Fibroblast of skin of right biceps (primary cell): ENCODE measurements at regions not wholly inside any gene's neighbourhood (a gene's known extent, or its start where the extent isn't known, plus 50 kb on each side); places are given as distances from the start of the nearest gene placed in this dataset.
A peak's percentile ranks its signal among the peaks of the same experiment; 100 is the strongest.
"Not testable (repeated sequence)": the region's sequence is repeated elsewhere in the genome, so short reads cannot be mapped to it uniquely, and the experiment has no call there.

Source experiments
- DNase-seq: peaks from one replicate; pipeline ENCODE4 v3.0.0-alpha.2; 2013

DNA sequence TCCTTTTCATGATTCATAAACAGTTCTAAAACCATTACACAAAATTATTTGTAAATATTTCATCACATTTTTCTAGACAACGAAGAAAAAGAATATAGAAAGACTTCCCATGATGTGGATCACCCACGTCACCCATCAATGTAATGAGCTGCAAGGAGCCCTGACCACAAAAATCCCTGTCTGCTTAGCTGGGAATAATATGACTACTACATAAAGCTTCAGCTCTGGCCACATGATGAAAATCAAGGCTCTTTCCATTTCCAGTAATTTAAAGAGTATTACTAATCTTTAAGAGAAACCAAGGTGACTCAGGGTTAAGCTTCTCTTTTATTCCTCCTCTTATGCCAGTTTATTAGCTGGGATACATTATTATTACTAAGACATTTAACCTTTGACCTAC is 180.8 kb upstream of the CACNA2D1 start:
- peak; percentile 96 for DNase-seq

DNA sequence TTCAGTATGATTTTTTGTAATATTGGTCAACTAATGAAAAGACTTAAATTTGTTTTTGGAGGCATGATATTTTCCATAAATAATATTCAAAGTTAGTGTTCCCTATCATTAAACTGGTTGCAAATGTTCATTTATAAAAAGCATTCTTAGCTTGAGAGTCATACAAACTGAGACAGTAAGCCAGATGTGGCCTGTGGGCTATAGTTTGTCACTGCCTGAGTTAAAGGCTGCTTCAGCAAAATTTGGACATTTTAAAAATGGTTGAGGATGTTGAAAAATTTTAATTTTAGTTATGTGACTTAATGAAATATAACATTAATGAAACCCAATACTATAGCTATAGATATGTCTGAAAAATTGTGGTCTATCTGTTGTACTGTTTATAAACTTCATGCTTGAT is 180.2 kb upstream of the CACNA2D1 start:
- DNase-seq = peak; percentile 53

DNA sequence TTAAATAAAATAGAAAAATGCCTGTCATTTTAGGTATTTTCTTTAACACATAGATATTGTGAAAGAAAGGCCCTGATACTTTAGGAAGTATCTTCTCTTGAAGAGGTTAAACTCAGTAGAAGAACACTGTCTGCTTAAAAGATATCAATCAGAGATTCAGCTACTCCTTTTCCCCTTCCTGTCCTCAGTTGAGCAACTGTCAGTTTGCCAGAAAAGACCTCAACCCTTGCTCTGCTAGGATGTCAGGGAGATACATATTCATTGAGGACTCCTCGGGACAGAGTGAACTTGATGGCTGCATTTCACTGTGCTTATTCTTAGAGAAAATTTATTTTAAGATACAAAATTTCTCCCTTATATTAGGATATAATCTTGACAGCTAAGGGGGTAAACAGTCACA is 173.6 kb upstream of the CACNA2D1 start:
- DNase-seq = no peak

DNA sequence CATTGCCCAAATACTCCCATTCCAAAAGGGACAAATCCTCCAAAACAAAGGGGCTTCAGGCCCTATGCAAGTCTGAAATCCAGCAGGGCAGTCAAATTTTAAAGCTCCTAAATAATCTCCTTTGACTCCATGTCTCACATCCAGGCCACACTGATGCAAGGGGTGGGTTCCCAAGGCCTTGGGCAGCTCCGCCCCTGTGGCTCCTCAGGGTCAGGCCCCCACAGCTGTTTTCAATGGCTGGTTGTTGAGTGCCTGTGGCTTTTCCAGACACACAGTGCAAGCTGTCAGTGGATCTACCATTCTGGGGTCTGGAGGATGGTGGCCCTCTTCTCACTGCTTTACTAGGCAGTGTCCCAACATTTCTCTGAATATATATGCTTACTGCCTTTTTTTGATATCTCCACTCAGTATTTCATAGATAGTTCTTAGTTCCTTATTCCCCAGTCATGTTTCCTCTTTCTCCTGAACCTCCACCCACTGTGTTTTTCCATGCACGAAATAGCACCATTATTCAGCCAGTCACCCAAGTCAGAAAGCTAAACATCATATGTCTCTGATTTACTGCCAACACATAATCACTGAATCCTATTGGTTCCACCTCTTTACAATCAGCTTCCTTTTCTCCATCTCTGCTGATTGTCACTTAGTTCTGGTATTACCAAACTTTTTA is 172.6 kb upstream of the CACNA2D1 start:
- DNase-seq = no peak

DNA sequence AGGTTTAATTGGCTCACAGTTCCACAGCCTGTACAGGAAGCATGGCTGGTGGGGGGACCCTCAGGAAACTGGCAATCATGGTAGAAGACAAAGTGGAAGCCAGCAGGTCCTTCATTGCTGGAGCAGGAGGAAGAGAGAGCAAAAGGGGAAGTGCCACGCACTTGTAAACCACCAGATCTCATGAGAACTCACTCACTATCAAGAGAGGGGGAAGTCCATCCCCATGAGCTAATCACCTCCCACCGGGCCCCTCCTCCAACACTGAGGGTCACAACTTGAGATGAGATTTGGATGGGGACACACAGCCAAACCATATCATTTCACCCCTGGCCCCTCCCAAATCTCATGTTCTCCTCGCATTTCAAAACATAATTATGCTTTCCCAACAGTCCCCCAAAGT is 171.9 kb upstream of the CACNA2D1 start:
- no peak for DNase-seq

DNA sequence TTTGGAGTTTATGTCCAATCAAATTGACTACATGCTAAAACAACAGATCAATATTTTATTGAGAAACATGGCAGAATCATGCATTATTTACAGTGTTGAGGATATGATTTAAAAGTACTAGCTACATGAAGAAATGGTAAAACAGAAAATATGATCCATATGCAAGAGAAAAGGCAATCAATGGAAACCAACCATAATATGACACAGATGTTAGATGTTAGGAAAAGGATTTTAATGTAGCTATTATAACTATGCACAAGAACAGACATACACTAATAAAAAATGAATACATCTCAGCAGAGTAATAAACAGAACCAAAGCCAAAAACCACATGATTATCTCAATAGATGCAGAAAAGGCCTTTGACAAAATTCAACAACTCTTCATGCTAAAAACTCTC is 166.2 kb upstream of the CACNA2D1 start:
- no peak for DNase-seq

DNA sequence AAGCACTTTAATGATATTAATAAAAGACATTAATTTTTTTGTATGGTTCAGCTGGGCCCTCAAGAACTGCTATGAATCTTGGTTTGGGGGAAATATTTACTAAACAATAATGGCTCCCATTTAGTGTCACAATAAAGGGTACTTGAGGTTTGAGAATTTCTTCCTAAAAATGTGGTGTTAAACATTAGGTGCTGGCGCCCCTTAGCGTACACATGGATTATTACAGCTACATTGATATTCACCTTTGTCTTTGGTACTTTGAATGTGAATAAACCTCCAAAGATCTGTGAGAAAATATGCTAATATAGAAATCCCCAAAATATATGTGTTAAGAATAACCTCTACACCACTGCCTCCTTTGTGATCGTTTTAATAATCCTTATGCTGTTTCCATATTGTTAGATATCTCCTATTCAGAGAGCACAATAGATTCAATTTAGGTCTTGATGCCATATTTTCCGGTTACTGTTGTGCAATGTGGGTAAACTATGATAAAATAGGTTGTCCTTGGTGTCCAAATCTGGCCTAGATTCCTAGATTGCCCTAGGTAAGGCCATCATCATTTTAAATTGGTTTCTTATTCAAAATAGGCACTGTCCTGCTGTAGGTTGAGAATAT is 161.8 kb upstream of the CACNA2D1 start:
- peak; percentile 19 for DNase-seq

DNA sequence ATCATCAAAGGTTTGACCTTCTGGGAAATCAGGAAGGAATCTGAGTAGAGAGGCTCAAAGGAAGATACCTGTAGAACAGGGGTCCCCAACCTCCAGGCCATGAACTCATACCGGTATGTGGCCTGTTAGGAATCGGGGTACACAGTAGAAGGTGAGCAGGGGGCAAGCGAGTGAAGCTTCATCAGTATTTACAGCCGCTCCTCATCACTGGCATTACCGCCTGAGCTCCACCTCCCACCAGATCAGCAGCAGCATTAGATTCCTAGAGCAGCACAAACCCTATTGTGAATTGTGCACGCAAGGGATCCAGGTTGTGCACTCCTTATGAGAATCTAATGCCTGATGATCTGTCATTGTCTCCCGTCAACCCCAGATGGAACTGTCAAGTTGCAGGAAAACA is 158.5 kb upstream of the CACNA2D1 start:
- DNase-seq = no peak

DNA sequence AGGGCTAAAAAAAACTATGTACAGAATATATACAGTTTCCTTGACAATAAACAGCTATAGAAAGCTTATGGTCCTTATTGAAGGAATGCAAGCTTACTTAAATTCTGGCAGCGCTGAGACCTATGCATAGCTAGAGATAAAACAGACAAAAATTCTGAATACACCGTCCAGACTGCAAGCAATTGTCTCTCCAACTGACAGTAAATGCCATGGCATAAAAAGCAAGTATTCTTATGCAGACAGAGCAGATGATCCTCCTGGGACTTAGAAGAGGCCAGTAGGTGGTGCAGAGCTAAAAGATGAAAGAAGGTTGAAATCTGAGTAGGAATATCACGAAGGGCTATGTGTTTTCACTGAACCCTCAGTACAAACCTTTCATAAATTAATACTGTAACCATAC is 157.0 kb upstream of the CACNA2D1 start:
- DNase-seq = no peak

DNA sequence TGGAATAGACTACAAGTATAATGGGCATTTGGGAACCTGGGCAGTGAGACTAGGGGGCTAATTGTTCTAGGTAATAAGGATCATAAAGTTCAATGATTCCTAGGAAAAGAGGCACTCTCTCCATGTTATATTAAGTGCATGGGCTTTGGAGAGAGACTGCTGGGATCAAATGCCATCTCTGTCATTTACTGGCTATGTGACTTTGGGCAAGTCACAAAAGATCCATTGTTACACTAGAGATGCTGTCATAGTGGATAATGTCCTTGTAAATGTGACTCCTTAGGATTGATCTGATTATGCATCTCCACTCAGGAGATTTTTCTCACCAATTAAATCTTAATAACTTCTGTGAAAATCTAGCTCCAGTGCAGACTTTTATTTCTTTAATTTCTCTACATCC is 156.3 kb upstream of the CACNA2D1 start:
- no peak for DNase-seq

DNA sequence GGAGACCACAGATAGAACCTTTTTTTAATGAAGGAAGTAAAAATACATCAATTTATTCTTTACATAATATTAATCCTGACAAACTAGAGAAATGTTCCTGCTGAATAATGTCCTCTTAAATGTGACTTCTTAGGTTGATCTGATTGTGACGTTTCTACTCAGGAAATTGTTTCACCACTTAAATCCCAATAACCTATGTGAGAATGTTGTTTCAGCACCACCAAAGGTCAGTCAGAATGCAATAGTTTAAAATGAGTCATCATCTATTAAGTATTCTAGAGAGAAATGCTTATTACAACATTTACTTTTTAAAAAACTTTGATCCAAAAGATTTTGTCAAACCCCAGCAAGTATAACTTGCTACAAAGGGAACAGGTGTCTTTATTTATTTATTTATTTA is 155.4 kb upstream of the CACNA2D1 start:
- peak; percentile 37 for DNase-seq

DNA sequence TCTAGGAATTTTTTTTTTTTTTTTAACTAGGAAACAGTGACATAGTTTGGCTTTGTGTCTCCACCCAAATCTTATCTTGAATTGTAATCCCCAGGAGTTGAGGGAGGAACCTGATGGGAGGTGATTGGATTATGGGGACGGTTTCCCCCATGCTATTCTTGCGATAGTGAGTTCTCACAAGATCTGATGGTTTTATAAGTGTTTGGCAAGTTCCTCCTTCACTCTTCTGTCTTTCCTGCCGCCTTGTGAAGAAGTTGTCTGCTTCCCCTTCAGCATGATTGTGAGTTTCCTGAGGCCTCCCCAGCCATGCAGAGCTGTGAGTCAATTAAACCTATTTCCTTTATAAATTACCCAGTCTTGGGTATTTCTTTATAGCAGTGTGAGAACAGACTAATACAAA is 152.2 kb upstream of the CACNA2D1 start:
- not testable (repeated sequence) for DNase-seq

DNA sequence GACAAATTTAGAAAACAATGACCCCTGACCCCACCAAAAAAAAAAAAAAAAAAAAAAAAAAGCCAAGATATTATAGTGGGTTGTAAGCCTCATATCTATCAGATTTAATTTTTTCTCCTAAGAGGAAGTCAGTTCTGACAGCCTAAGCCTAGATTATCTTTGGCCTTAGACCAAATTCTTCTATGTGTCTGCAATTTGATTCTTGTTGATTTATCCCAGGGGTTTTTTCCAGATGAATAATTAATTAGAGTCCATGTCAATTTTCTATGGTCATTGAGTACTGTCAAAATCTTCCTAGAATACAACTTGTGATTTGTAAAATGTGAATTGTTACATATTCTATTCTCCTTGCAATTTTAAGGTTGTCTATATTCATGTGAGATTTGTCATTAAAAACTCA is 151.6 kb upstream of the CACNA2D1 start:
- no peak for DNase-seq

DNA sequence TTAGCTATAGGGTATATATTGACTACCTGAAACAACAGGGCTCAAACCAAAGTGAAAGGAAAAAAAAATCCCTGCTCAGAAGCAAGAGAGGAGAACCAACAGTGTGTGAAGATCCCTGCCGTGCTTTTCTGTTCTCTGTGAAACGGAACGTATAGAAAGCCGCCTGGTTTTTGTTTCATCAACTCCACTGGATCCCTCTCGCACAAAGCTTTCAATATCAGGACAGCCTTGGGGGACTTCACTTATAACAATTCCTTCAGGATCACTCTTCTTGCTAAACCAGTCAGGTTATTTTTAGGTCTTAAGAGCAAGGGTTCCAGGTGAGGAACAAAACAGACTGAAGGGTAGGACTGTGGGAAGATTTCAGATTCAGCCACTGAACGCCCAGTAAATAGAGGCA is 151.1 kb upstream of the CACNA2D1 start:
- DNase-seq = no peak

DNA sequence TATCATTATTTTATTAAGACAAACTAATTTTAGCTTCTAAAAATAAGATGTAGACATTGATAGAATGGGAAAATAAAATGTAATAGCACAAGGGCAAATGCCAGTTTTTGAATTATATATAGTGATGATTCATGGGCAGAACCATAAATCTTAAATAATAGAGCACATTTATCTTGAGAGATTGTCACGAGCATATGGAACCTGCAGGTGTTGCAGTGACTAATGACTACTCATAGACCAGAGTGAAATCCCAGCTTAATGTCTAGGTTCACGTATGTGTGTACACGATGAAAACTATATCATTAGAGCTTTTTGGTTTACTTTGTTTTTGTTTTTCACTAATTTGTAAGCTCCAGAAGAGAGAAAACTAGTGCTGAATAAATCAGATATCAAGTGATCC is 150.2 kb upstream of the CACNA2D1 start:
- DNase-seq = no peak

DNA sequence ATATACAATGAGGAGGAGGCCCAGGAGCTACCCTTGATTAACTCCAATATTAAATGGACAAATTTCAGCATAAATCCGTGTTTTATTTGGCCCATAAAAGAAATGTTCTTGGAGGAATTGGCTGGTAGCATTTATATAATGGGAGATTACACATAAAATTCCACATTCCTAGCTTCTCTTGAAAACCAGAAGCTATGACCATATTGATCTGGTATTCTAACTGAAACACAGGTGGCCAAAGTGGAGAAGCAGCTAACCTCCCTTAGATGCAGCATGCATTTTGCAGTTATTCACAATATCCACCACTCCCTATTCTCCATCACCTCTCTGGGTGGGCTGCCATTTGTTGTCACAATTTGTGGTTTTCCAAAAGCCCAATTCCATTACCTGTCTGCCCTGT is 148.8 kb upstream of the CACNA2D1 start:
- no peak for DNase-seq

DNA sequence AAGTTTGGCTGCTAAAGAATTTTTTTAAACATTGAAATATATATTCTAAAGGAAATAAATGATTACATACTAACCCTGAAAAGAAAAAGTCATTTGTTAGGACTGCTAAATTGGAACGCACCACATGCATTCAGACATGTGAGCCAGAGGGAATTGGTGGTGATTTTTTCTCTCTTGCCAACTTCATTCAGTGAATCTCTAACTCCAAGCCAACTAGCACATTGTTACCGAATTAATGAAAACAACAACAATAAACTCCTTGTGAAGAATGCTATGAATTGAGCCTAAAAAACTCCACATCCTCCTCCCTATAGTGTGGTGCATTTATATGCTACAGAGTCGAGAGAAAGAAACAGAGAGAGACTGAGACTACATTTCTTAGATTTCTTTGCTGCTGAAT is 135.5 kb upstream of the CACNA2D1 start:
- DNase-seq = no peak

DNA sequence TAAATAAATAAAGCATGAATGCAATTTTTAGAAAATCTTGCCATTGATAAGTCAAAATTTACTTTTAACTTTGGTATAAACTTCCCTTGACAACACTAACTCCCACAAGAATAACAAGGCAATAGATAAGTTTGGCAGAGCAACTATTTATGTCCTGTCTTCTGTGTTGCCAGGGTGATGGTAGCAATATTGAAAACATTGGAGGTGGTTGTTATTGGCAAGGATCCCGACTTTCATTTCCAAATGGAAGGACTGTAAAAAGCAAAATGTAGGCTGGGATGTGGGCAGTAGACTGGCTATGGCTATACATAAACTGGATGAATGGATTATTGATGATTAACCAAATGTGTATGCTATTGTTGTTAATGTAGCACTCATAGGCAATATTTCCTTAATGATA is 134.9 kb upstream of the CACNA2D1 start:
- peak; percentile 18 for DNase-seq

DNA sequence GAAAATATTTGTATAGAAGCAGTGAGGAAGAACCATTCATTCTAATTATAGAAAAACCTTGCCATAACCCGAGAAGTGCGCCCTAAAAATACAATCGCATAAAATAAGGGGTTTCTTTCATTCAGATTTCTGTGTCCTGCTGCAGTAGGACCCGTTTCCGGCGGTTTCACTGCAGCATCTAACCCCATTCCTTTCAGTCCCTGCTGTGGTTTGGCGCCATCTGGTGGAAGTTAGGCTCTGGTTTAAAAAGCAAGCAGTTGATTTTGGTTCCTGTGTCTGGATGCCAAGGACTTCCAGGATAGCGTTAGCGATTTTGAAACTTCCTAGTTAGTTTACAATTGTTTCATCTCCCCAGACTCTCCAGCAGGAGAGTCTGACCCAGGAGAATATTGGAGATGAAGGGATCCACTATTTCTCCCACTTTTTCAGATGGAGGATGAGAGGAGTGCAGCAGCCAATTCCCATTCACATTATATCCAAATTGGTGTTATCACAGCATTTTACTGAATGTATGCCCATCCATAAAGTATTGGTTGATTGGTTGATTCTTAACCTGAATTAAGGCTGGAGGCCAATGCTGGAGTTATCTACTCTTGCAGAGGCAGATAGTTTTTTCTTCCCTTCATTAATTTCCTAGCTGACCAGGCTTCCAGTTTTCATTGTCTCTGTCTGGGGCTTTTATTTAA is 128.8 kb upstream of the CACNA2D1 start:
- DNase-seq = peak; percentile 81

DNA sequence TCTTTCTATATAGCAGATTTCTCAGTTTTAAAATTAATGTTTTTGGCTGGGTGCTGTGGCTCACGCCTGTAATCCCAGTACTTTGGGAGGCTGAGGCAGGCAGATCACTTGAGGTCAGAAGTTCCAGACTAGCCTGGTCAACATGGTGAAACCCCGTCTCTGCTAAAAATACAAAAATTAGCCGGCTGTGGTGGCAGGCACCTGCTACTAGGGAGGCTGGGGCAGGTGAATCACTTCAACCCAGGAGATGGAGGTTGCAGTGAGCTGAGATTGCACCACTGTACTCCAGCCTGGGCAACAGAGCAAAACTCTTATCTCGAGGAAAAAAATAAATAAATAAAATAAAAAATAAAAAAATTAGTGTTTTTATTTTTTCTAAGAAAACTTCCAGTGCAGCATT is 127.5 kb upstream of the CACNA2D1 start:
- DNase-seq = not testable (repeated sequence)

DNA sequence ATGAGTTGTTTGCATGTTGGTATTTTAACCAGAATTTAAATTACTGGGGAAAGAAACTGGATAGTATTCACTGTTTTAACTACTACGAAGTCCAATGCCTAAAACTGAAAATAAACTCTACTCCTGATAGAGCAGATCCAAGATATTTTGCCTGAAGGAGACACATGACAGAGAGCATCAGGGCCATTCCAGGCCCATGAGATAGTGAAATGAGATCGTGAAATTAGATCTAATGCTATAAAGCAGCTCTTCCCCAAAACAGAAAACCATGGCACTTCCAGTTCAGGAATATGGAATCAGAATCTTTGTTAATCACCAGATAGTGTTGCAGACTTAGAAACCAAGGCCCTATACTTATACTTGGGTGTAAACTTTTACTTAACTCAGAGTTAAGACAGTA is 124.3 kb upstream of the CACNA2D1 start:
- DNase-seq = no peak

DNA sequence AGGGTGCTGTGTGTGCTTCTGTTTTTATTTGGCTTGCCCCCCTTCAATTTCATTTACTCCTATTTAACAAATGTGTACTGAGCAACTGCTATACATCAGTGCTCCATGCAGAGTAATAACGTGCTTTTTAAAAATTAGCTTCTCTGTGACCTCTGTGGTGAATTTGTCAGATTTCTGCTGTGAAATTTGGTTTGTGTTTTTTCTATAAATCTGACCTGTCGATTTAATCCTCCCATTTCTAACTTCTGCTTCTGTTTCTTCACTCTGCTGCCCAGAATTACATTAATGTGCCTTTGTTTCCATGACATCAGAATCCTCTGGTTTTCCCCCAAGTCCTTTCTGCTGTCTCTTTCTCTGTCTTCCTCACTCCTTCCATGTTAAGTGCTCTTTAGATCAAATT is 123.8 kb upstream of the CACNA2D1 start:
- no peak for DNase-seq

DNA sequence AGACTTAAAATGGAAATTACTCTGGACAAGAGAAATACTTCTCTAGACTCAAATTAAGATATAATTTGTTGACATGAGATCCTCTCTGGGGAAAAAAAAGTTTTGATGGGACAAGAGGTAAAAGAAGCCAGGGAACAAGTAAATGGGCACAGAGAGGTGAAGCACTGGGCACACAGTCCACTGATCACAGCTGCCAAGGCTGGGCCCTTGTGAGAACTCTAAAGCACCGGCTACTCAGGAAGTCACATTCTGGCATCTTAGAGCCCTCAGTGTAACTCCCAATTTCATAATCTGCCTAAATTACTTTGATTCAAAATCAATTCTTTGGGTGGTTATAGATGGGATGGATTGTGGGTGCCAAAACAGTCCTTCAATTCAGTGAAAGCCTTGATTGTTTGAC is 123.2 kb upstream of the CACNA2D1 start:
- DNase-seq = no peak

DNA sequence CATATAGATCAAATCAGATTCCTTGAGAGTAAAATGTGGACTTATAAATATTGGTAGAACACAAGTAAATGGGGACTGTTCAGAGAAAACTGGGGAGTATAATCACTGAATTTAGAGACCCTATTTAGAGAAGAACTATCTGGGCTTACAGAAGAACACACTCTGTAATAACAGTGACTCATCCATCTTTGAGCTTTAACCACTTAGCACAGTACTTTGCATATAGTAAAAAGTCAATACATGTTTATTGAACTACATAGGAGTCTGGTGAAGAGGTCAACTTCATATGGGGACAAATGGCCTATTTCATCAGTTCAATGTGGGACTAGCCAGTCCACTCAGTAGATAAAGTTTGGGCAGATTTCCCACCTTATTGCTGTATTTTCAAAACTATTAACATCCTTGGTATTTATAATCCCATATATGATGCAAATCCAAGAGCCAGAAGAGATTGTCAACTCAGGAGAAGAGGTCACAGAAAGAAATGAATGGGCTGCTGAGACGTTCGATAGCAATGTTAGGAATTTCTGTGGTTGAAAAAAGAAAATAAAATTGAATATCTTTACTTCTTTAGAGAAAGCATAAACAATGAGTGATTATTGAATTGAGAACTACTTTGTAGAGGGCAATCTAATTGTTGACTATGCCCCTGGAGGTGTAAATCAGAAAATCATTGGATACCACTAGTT is 119.3 kb upstream of the CACNA2D1 start:
- peak; percentile 77 for DNase-seq
